ENCODE measurements at regions not wholly inside any gene's neighbourhood (a gene's known extent, or its start where the extent isn't known, plus 50 kb on each side); places are given as distances from the start of the nearest gene placed in this dataset.

GRCh38 chr20:24871480-24872213, 77.4 kb upstream of the CST7 start:
- Mint-ChIP-seq H3K4me1 (no peaks in the 10 kb centered on the region), H3K27me3 (peaks cover 31% of the 10 kb centered on the region), H3K27ac (no peak overlapping the region), H3K9me3 (no peaks in the 10 kb centered on the region), H3K4me3 (no peak overlapping the region), H3K36me3 (ENCODE audit: low read depth) (no peaks in the 10 kb centered on the region)
- ChIA-PET CTCF (no interaction called here), POLR2A (no interaction called here)
- DNase-seq: no peak
- ATAC-seq (ENCODE audit: low read depth): no peak
- TF ChIP-seq CTCF (IDR thresholded peaks at IDR 0.05): no peak
- intact Hi-C loops (cut with micrococcal nuclease): no loop called here

- no peak overlapping the region for H3K27ac Mint-ChIP-seq
- H3K4me1 Mint-ChIP-seq: no peaks in the 10 kb centered on the region
- H3K9me3 Mint-ChIP-seq: no peaks in the 10 kb centered on the region
- no peak for ATAC-seq (ENCODE audit: low read depth)
- DNase-seq: no peak
- ChIA-PET POLR2A (no interaction called here), CTCF (no interaction called here)
- H3K36me3 Mint-ChIP-seq (ENCODE audit: low read depth): no peaks in the 10 kb centered on the region
- H3K4me3 Mint-ChIP-seq: no peak overlapping the region
- TF ChIP-seq CTCF (IDR thresholded peaks at IDR 0.05): no peak
- peaks cover 29% of the 10 kb centered on the region for H3K27me3 Mint-ChIP-seq
- intact Hi-C loops (cut with micrococcal nuclease): no loop called here
Measured at GRCh38 chr20:24872291-24873024, 76.6 kb upstream of the CST7 start.

GRCh38 chr20:24873025-24873620, 75.9 kb upstream of the CST7 start:
- Mint-ChIP-seq H3K4me1 (no peaks in the 10 kb centered on the region), H3K36me3 (ENCODE audit: low read depth) (no peaks in the 10 kb centered on the region), H3K4me3 (no peak overlapping the region), H3K27ac (no peak overlapping the region), H3K9me3 (no peaks in the 10 kb centered on the region), H3K27me3 (peaks cover 29% of the 10 kb centered on the region)
- no peak for ATAC-seq (ENCODE audit: low read depth)
- ChIA-PET POLR2A (no interaction called here), CTCF (no interaction called here)
- intact Hi-C loops (cut with micrococcal nuclease): no loop called here
- no peak for TF ChIP-seq CTCF (IDR thresholded peaks at IDR 0.05)
- no peak for DNase-seq

GRCh38 chr20:24875078-24875477, 74.0 kb upstream of the CST7 start:
- ChIA-PET CTCF (no interaction called here), POLR2A (no interaction called here)
- DNase-seq (no peak), ATAC-seq (ENCODE audit: low read depth) (no peak)
- no peak for TF ChIP-seq CTCF (IDR thresholded peaks at IDR 0.05)
- Mint-ChIP-seq H3K27me3 (peaks cover 28% of the 10 kb centered on the region), H3K36me3 (ENCODE audit: low read depth) (no peaks in the 10 kb centered on the region), H3K4me1 (no peaks in the 10 kb centered on the region), H3K27ac (no peak overlapping the region), H3K9me3 (no peaks in the 10 kb centered on the region), H3K4me3 (no peak overlapping the region)
- intact Hi-C loops (cut with micrococcal nuclease): no loop called here

- H3K36me3 Mint-ChIP-seq (ENCODE audit: low read depth): no peaks in the 10 kb centered on the region
- no peak overlapping the region for H3K27ac Mint-ChIP-seq
- TF ChIP-seq CTCF (IDR thresholded peaks at IDR 0.05): no peak
- H3K4me1 Mint-ChIP-seq: no peaks in the 10 kb centered on the region
- no peaks in the 10 kb centered on the region for H3K9me3 Mint-ChIP-seq
- POLR2A ChIA-PET: no interaction called here
- no peak for ATAC-seq (ENCODE audit: low read depth)
- DNase-seq: no peak
- H3K27me3 Mint-ChIP-seq: peaks cover 12% of the 10 kb centered on the region
- no peak overlapping the region for H3K4me3 Mint-ChIP-seq
- intact Hi-C loops (cut with micrococcal nuclease): no loop called here
- CTCF ChIA-PET: no interaction called here
Measured at GRCh38 chr20:24877652-24878051, 71.4 kb upstream of the CST7 start.
